ENCODE measurements at regions not wholly inside any gene's neighbourhood (a gene's known extent, or its start where the extent isn't known, plus 50 kb on each side); places are given as distances from the start of the nearest gene placed in this dataset.

DNA sequence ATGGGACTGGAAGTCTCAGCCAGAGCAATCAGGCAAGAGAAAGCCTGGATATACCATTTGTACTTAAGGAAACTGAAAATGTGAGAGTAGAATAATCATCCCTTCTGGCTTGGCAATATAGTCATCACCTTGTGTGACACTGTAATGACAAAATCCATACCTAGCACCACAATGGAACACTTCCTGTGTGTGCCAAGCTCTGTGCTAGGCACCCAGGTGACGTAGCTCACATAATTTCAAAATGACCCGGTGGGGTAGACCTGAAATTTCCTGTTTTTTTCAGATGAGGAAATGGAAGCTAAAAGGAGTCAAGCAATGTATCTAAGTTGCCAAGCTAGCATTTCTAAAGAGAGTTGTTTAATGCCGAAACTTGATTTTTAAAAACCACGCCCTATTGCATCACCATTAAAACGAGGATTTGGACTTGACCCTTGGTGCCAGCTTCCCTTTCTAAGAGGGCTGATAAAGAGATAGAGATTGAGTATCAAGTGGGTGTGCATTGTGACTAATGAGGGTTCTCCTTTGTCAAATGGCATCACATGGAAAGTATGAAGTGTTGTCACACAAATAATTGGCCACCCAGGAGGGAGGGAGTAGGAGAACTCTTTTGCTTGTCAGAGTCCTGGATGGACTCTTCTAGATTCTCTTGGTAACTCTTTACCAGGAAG lies 141.3 kb upstream of the PDZRN3 start:
- H3K36me3 ChIP-seq (ENCODE audit: control insufficient read depth in 2 of 2, extremely low read depth in 1 of 2, insufficient read depth in 1 of 2, low read length in 1 of 2) = no peaks in the 10 kb centered on the region
- H3K27ac ChIP-seq (ENCODE audit: low read length) = no peak overlapping the region
- Mint-ChIP-seq H3K4me1 (no peaks in the 10 kb centered on the region), H3K4me3 (no peak overlapping the region), H3K27me3 (no peaks in the 10 kb centered on the region), H3K9me3 (peaks cover 3 to 21% (median 7%) of the 10 kb centered on the region in 3 donors), H3K36me3 (no peaks in the 10 kb centered on the region), H3K27ac (no peak overlapping the region)
- ChIA-PET CTCF (no interaction called here), POLR2A (no interaction called here)
- no peak overlapping the region for H3K4me3 ChIP-seq (ENCODE audit: control insufficient read depth in 1 of 2, extremely low read depth in 1 of 2, low read length in 1 of 2)
- no peak for ATAC-seq (replicated peaks in 1 of 4)
- H3K4me1 ChIP-seq (ENCODE audit: control insufficient read depth in 1 of 2, extremely low read depth in 1 of 2, insufficient read depth in 2 of 2, low read length in 2 of 2) = peaks cover 0 to 3% of the 10 kb centered on the region in 2 experiments
- no peak for DNase-seq
- no peaks in the 10 kb centered on the region for H3K9me3 ChIP-seq
- 83% methylated on average over 1 of the region's 5 CpGs for WGBS (ENCODE audit: insufficient coverage)
- no peaks in the 10 kb centered on the region for H3K27me3 ChIP-seq (replicated peaks in 1 of 2; ENCODE audit: control insufficient read depth in 2 of 2, extremely low read depth in 1 of 2, insufficient read depth in 2 of 2, low read length in 1 of 2)

DNA sequence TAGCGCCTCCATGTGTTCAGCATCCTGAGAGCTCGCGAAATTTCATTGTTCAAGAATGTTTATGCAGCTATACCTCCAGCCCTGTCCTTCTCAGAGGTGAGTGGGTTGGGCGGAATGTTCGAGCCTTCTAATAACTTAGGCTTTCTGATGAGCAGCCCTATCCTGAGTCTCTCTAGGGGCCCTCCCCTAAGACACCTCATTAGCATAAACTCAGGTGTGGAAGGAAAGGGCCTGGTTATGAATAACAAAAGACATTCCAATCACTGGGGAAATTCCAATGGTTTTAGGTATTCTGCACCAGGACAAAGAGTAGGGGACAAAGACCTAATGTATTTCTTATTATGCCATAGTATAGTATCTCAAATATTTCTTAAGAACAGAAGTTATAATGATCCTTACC lies 138.1 kb upstream of the PDZRN3 start:
- POLR2A ChIA-PET = no interaction called here
- Mint-ChIP-seq H3K27ac (no peak overlapping the region), H3K27me3 (no peaks in the 10 kb centered on the region), H3K4me1 (no peaks in the 10 kb centered on the region), H3K36me3 (no peaks in the 10 kb centered on the region), H3K9me3 (peaks cover 3 to 22% (median 7%) of the 10 kb centered on the region in 3 donors), H3K4me3 (no peak overlapping the region)
- no CpG with 5 or more reads among the region's 5 CpGs for WGBS (ENCODE audit: insufficient coverage)
- Histone ChIP-seq H3K4me3 (ENCODE audit: control insufficient read depth in 1 of 2, extremely low read depth in 1 of 2, low read length in 1 of 2) (no peak overlapping the region), H3K36me3 (ENCODE audit: control insufficient read depth in 2 of 2, extremely low read depth in 1 of 2, insufficient read depth in 1 of 2, low read length in 1 of 2) (no peaks in the 10 kb centered on the region), H3K4me1 (ENCODE audit: control insufficient read depth in 1 of 2, extremely low read depth in 1 of 2, insufficient read depth in 2 of 2, low read length in 2 of 2) (peaks cover 0 to 3% of the 10 kb centered on the region in 2 experiments), H3K9me3 (no peaks in the 10 kb centered on the region), H3K27ac (ENCODE audit: low read length) (no peak overlapping the region), H3K27me3 (replicated peaks in 1 of 2; ENCODE audit: control insufficient read depth in 2 of 2, extremely low read depth in 1 of 2, insufficient read depth in 2 of 2, low read length in 1 of 2) (no peaks in the 10 kb centered on the region)
- CTCF ChIA-PET = no interaction called here
- DNase-seq (no peak), ATAC-seq (replicated peaks in 1 of 4) (no peak)

DNA sequence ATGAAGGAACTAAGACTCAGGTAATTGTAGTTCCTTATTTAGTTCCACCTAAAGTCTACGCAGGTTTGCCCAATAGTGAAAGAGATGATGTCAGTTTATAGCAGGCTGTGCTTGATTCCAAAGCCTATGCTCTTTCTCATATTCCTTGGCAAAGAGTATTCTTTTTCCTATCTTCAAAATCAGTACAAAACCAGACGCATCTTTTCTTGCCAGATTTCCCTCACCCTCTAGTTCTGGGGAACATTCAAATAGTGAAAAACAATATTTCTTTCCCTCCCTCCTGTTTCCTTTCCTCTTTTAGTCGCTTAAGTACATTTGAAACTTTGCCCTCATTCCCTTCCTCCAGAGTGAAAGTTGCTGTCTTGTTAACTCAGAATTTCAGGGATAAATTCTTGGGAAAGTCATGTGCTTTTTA lies 134.6 kb upstream of the PDZRN3 start:
- no peak overlapping the region for H3K27ac ChIP-seq (ENCODE audit: low read length)
- no peaks in the 10 kb centered on the region for H3K36me3 Mint-ChIP-seq
- no peaks in the 10 kb centered on the region for H3K36me3 ChIP-seq (ENCODE audit: control insufficient read depth in 2 of 2, extremely low read depth in 1 of 2, insufficient read depth in 1 of 2, low read length in 1 of 2)
- no peaks in the 10 kb centered on the region for H3K27me3 ChIP-seq (replicated peaks in 1 of 2; ENCODE audit: control insufficient read depth in 2 of 2, extremely low read depth in 1 of 2, insufficient read depth in 2 of 2, low read length in 1 of 2)
- CTCF ChIA-PET = no interaction called here
- H3K4me1 Mint-ChIP-seq = no peaks in the 10 kb centered on the region
- DNase-seq (no peak), ATAC-seq (replicated peaks in 1 of 4) (no peak)
- no peaks in the 10 kb centered on the region for H3K4me1 ChIP-seq (ENCODE audit: control insufficient read depth in 1 of 2, extremely low read depth in 1 of 2, insufficient read depth in 2 of 2, low read length in 2 of 2)
- WGBS (ENCODE audit: insufficient coverage) = 80% methylated on average over 1 of the region's 3 CpGs
- POLR2A ChIA-PET = no interaction called here
- H3K27ac Mint-ChIP-seq = no peak overlapping the region
- H3K9me3 ChIP-seq = no peaks in the 10 kb centered on the region
- no peak overlapping the region for H3K4me3 Mint-ChIP-seq
- H3K27me3 Mint-ChIP-seq = no peaks in the 10 kb centered on the region
- no peak overlapping the region for H3K4me3 ChIP-seq (ENCODE audit: control insufficient read depth in 1 of 2, extremely low read depth in 1 of 2, low read length in 1 of 2)
- H3K9me3 Mint-ChIP-seq = peaks cover under 1 to 13% (median 8%) of the 10 kb centered on the region in 3 donors

DNA sequence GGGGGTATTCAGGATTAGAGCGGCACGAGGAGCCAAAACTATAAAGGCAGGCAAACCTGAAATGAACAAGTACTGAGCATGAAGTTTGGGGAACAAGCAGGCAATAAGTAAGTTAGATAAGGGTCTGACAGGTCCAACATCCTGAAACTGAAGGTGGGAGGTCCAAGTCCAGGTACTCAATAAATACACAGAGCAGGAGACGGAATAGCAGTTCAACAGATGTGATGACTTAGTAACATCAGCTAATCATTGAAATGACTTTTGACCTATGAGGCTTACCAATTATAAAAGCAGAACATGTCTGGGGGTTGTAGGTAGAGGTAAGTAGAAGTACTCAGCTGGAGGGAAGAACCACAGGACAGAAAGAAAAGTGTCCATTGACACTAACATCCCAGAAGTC lies 132.8 kb upstream of the PDZRN3 start:
- Mint-ChIP-seq H3K4me3 (no peak overlapping the region), H3K27me3 (no peaks in the 10 kb centered on the region), H3K9me3 (peaks cover 0 to 9% (median 8%) of the 10 kb centered on the region in 3 donors), H3K4me1 (no peaks in the 10 kb centered on the region), H3K36me3 (no peaks in the 10 kb centered on the region), H3K27ac (no peak overlapping the region)
- CTCF ChIA-PET = interaction anchor here in 1 of 2 donors (0.6 kb wide), 1 partner anchor 567 kb away, joined by 3 read pairs; no protein-coding TSS in a partner anchor
- Histone ChIP-seq H3K27ac (ENCODE audit: low read length) (no peak overlapping the region), H3K27me3 (replicated peaks in 1 of 2; ENCODE audit: control insufficient read depth in 2 of 2, extremely low read depth in 1 of 2, insufficient read depth in 2 of 2, low read length in 1 of 2) (no peaks in the 10 kb centered on the region), H3K4me3 (ENCODE audit: control insufficient read depth in 1 of 2, extremely low read depth in 1 of 2, low read length in 1 of 2) (no peak overlapping the region), H3K4me1 (ENCODE audit: control insufficient read depth in 1 of 2, extremely low read depth in 1 of 2, insufficient read depth in 2 of 2, low read length in 2 of 2) (no peaks in the 10 kb centered on the region), H3K36me3 (ENCODE audit: control insufficient read depth in 2 of 2, extremely low read depth in 1 of 2, insufficient read depth in 1 of 2, low read length in 1 of 2) (no peaks in the 10 kb centered on the region), H3K9me3 (no peaks in the 10 kb centered on the region)
- ATAC-seq (replicated peaks in 1 of 4) (no peak), DNase-seq (no peak)
- POLR2A ChIA-PET = no interaction called here
- WGBS (ENCODE audit: insufficient coverage) = 79% methylated on average over 3 of the region's 3 CpGs

DNA sequence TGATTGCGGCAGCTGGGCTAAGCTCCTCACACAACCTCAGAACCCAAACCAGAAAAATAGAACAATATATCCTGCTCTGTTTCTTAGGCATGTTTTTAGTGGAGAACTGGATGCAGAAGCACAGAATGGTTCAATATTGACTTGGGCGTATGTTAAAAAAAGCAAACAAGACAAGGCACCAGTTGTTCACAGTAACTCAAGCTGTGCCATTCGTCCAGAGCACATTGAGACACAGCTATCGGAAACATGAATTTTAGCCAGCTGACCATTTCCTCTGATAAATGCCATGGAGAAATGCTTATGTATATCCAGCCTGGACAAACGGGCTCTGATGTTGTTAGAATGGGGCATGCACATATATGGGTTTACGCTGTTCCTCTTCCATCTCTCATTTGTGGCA lies 129.2 kb upstream of the PDZRN3 start:
- ATAC-seq (replicated peaks in 1 of 4) = no peak
- Mint-ChIP-seq H3K36me3 (no peaks in the 10 kb centered on the region), H3K4me1 (no peaks in the 10 kb centered on the region), H3K27me3 (no peaks in the 10 kb centered on the region), H3K4me3 (no peak overlapping the region), H3K9me3 (peaks cover 2 to 14% (median 2%) of the 10 kb centered on the region in 3 donors), H3K27ac (no peak overlapping the region)
- H3K36me3 ChIP-seq (ENCODE audit: control insufficient read depth in 2 of 2, extremely low read depth in 1 of 2, insufficient read depth in 1 of 2, low read length in 1 of 2) = no peaks in the 10 kb centered on the region
- H3K4me1 ChIP-seq (ENCODE audit: control insufficient read depth in 1 of 2, extremely low read depth in 1 of 2, insufficient read depth in 2 of 2, low read length in 2 of 2) = no peaks in the 10 kb centered on the region
- no peak overlapping the region for H3K4me3 ChIP-seq (ENCODE audit: control insufficient read depth in 1 of 2, extremely low read depth in 1 of 2, low read length in 1 of 2)
- ChIA-PET CTCF (no interaction called here), POLR2A (no interaction called here)
- no peak overlapping the region for H3K27ac ChIP-seq (ENCODE audit: low read length)
- DNase-seq = no peak
- H3K9me3 ChIP-seq = no peaks in the 10 kb centered on the region
- H3K27me3 ChIP-seq (replicated peaks in 1 of 2; ENCODE audit: control insufficient read depth in 2 of 2, extremely low read depth in 1 of 2, insufficient read depth in 2 of 2, low read length in 1 of 2) = no peaks in the 10 kb centered on the region
- WGBS (ENCODE audit: insufficient coverage) = 85% methylated on average over 3 of the region's 6 CpGs

DNA sequence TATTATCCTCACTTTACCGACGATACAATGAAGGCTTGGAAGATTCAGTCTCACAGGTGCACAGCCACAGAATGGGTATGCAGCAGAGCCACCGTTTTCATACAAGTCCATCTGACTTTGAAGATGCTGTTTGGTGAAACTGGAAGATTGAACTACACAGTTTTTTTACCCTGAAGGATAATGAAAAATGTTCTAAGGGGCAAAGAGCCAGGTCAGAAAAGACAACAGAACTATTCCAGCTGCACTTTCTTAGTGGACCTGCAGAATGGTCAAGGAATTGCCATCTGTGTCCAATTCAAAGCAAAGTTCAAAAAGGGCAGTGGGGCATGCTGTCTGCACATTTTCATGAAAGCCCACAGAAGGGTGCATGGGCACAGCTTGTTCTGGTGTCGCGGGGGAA lies 127.6 kb upstream of the PDZRN3 start:
- no peak overlapping the region for H3K4me3 ChIP-seq (ENCODE audit: control insufficient read depth in 1 of 2, extremely low read depth in 1 of 2, low read length in 1 of 2)
- ChIA-PET POLR2A (no interaction called here), CTCF (no interaction called here)
- Mint-ChIP-seq H3K27me3 (no peaks in the 10 kb centered on the region), H3K4me1 (no peaks in the 10 kb centered on the region), H3K9me3 (peaks cover 0 to 14% (median 3%) of the 10 kb centered on the region in 3 donors), H3K4me3 (no peak overlapping the region), H3K27ac (no peak overlapping the region), H3K36me3 (no peaks in the 10 kb centered on the region)
- no peaks in the 10 kb centered on the region for H3K27me3 ChIP-seq (replicated peaks in 1 of 2; ENCODE audit: control insufficient read depth in 2 of 2, extremely low read depth in 1 of 2, insufficient read depth in 2 of 2, low read length in 1 of 2)
- no peaks in the 10 kb centered on the region for H3K9me3 ChIP-seq
- no peaks in the 10 kb centered on the region for H3K4me1 ChIP-seq (ENCODE audit: control insufficient read depth in 1 of 2, extremely low read depth in 1 of 2, insufficient read depth in 2 of 2, low read length in 2 of 2)
- 80% methylated on average over 3 of the region's 5 CpGs for WGBS (ENCODE audit: insufficient coverage)
- DNase-seq (no peak), ATAC-seq (replicated peaks in 1 of 4) (no peak)
- no peaks in the 10 kb centered on the region for H3K36me3 ChIP-seq (ENCODE audit: control insufficient read depth in 2 of 2, extremely low read depth in 1 of 2, insufficient read depth in 1 of 2, low read length in 1 of 2)
- no peak overlapping the region for H3K27ac ChIP-seq (ENCODE audit: low read length)

DNA sequence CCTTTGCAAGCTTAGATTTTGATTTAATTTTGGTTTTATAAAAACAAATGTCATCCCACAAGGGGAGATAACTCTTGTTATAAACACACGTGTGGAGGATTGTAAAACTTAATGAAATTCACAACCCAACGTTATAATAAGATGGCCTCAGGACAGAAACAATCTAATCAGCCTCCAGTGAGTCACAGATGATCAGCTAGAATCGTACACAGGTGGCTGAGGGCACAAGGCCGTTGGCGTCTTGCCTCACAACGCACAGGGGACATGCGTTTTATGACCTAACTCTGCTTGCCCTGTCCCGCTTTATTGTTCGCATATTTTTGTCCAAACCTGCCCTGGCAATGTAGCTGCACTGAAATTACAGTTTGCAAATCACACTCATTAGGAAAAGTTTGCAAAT lies 121.9 kb upstream of the PDZRN3 start:
- no peak overlapping the region for H3K4me3 ChIP-seq (ENCODE audit: control insufficient read depth in 1 of 2, extremely low read depth in 1 of 2, low read length in 1 of 2)
- Mint-ChIP-seq H3K27me3 (no peaks in the 10 kb centered on the region), H3K36me3 (no peaks in the 10 kb centered on the region), H3K9me3 (peaks cover 2 to 10% (median 5%) of the 10 kb centered on the region in 3 donors), H3K4me1 (no peaks in the 10 kb centered on the region), H3K27ac (no peak overlapping the region), H3K4me3 (no peak overlapping the region)
- 82% methylated on average over 8 of the region's 9 CpGs for WGBS (ENCODE audit: insufficient coverage)
- ATAC-seq (replicated peaks in 1 of 4) (no peak), DNase-seq (no peak)
- H3K27me3 ChIP-seq (replicated peaks in 1 of 2; ENCODE audit: control insufficient read depth in 2 of 2, extremely low read depth in 1 of 2, insufficient read depth in 2 of 2, low read length in 1 of 2) = no peaks in the 10 kb centered on the region
- ChIA-PET CTCF (no interaction called here), POLR2A (no interaction called here)
- H3K36me3 ChIP-seq (ENCODE audit: control insufficient read depth in 2 of 2, extremely low read depth in 1 of 2, insufficient read depth in 1 of 2, low read length in 1 of 2) = no peaks in the 10 kb centered on the region
- H3K4me1 ChIP-seq (ENCODE audit: control insufficient read depth in 1 of 2, extremely low read depth in 1 of 2, insufficient read depth in 2 of 2, low read length in 2 of 2) = no peaks in the 10 kb centered on the region
- no peak overlapping the region for H3K27ac ChIP-seq (ENCODE audit: low read length)
- no peaks in the 10 kb centered on the region for H3K9me3 ChIP-seq
